Tibial nerve (tissue), 4 donors: ENCODE measurements at regions not wholly inside any gene's neighbourhood (a gene's known extent, or its start where the extent isn't known, plus 50 kb on each side); places are given as distances from the start of the nearest gene placed in this dataset.

Source experiments
- DNase-seq, 2 donors: peaks; one replicate each; pipeline ENCODE4 v3.0.0-alpha.2; 2019; ENCODE audit warnings: low spot score in 2 of 2
- H3K27ac ChIP-seq, 4 donors: fragments of 200-600 bp; sonication (generic) in 3 of 4; one replicate each; pipeline ENCODE4 v1.5.1; 2017 to 2019; ENCODE audit warnings: mild to moderate bottlenecking in 1 of 4
- H3K27me3 ChIP-seq, 2 donors: fragments of 200-600 bp; sonication (generic) in 1 of 2; one replicate each; pipeline versions ENCODE4 v1.5.1 to v1.6.0; 2017 to 2019
- H3K36me3 ChIP-seq, 3 donors: fragments of 200-600 bp; sonication (generic); one replicate each; pipeline ENCODE4 v1.5.1; 2018 to 2019
- H3K4me1 ChIP-seq, 4 donors: fragments of 200-600 bp; sonication (generic) in 3 of 4; one replicate each; pipeline ENCODE4 v1.5.1; 2017 to 2019
- H3K4me3 ChIP-seq, 4 donors: fragments of 200-600 bp; sonication (generic) in 3 of 4; one replicate each; pipeline ENCODE4 v1.5.1; 2017 to 2019; ENCODE audit warnings: mild to moderate bottlenecking in 1 of 4, moderate library complexity in 1 of 4
- H3K9me3 ChIP-seq, 4 donors: fragments of 200-600 bp; sonication (generic) in 3 of 4; one replicate each; pipeline ENCODE4 v1.5.1; 2017 to 2019
- EP300 ChIP-seq, 2 donors: sonication (generic); formaldehyde crosslinking; IDR thresholded peaks; one replicate each; pipeline ENCODE4 v1.6.1; 2017; ENCODE audit warnings: antibody characterized with exemption in 2 of 2, mild to moderate bottlenecking in 1 of 2
- POLR2A ChIP-seq, 2 donors: fragments of 450-650 bp; IDR thresholded peaks; one replicate each; pipeline ENCODE4 v1.6.1; 2017; ENCODE audit warnings: antibody characterized with exemption in 2 of 2, mild to moderate bottlenecking in 2 of 2, moderate library complexity in 2 of 2
- WGBS, 2 donors: methylation state at CpG; one replicate each; pipeline ENCODE4 v1.1.5; 2018; 5-methylcytosine and 5-hydroxymethylcytosine counted together
- TF ChIP-seq, protein P1 (sequence below), 5 experiments: fragments of 200-600 bp in 3 of 5; fragments of 450-650 bp in 2 of 5; sonication (generic) in 3 of 5; IDR thresholded peaks; one replicate each; pipeline ENCODE4 v1.5.1; 2016 to 2019; ENCODE audit warnings: antibody characterized with exemption in 5 of 5, mild to moderate bottlenecking in 3 of 5, moderate library complexity in 2 of 5

GRCh38 chr6:14622085-14622484 is 504.5 kb downstream of the CD83 start:
- WGBS, 2 donors = 32 to 42% methylated on average over 11 of the region's 11 CpGs
- no peaks in the 10 kb centered on the region for H3K27me3 ChIP-seq
- H3K36me3 ChIP-seq = no peaks in the 10 kb centered on the region
- peaks cover 0 to 21% (median 12%) of the 10 kb centered on the region in 4 donors for H3K4me1 ChIP-seq
- no peaks in the 10 kb centered on the region for H3K9me3 ChIP-seq
- no peak for TF ChIP-seq EP300 (IDR thresholded peaks at IDR 0.05)
- DNase-seq = no peak
- no peak overlapping the region for H3K4me3 ChIP-seq
- H3K27ac ChIP-seq = no peak overlapping the region

DNA sequence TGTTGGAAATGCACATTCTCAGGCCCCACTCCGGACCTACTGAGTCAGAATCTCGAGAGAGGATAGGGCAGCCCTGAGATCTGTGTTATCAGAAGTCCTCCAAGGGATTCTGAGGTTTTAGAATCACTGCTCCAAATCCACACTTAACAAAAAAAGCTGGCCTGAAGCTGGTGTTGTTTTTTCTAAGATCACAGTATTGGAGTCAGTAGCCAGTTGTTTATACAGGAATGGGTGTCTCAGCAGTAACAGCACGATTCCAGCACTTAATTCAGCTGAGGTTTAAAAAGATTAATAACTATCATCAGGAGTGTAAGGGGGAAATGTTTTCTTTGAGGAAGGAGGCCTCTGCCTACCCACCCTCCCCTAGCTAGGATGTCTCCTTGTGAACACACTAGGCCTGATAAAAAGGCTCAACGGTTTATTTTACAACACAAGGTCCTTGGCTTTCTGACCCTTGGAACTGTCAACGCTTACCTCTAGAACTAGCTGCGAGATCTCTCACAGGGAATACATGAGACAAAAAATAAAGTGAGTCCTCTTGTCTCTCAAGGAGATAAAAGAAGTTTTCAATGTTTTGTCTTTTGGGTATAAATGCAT is 505.4 kb downstream of the CD83 start:
- WGBS, 2 donors = 66 to 70% methylated on average over 6 of the region's 6 CpGs
- TF ChIP-seq EP300 (IDR thresholded peaks at IDR 0.05) (no peak), POLR2A (IDR thresholded peaks at IDR 0.05) (no peak)
- TF ChIP-seq, protein P1, sequence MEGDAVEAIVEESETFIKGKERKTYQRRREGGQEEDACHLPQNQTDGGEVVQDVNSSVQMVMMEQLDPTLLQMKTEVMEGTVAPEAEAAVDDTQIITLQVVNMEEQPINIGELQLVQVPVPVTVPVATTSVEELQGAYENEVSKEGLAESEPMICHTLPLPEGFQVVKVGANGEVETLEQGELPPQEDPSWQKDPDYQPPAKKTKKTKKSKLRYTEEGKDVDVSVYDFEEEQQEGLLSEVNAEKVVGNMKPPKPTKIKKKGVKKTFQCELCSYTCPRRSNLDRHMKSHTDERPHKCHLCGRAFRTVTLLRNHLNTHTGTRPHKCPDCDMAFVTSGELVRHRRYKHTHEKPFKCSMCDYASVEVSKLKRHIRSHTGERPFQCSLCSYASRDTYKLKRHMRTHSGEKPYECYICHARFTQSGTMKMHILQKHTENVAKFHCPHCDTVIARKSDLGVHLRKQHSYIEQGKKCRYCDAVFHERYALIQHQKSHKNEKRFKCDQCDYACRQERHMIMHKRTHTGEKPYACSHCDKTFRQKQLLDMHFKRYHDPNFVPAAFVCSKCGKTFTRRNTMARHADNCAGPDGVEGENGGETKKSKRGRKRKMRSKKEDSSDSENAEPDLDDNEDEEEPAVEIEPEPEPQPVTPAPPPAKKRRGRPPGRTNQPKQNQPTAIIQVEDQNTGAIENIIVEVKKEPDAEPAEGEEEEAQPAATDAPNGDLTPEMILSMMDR (IDR thresholded peaks at IDR 0.05) = no peak

DNA sequence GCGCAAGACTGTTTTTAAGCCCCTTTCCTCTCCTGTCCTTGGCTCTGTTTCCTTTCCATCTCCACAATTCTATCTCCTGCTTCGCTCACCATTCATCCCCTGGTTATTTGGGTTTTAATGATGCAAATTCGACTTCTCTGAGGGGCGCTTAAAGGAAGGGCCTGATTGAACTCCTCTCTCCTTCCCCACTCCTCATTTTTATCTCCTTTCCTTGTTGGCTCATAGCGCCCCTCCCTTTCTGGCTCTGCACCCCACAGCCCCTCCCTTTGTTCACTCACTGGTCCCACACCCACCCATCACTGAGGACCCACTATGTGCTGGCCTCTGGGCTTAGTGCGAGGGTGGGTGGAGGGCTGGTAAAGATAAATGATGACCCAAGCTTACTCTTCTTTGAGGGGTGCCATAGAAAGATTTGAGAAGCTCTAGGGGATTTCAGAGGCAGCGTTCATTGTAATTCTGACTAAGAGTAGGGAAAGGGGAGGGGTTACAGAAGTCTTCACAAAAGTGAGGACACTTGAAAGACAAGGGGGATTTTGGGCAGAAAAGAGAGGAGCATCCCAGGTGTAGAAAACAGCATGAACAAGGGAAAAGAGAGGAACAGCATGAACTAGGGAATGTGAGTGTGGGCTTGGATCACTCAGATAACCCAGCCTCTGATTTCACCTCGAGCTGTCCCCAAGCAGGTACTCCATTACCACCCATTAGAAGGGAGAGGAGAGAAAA is 507.8 kb downstream of the CD83 start:
- WGBS, 2 donors = 81 to 86% methylated on average over 8 of the region's 8 CpGs
- TF ChIP-seq, protein P1 (IDR thresholded peaks at IDR 0.05) = no peak
- TF ChIP-seq EP300 (IDR thresholded peaks at IDR 0.05) = no peak
- no peak for TF ChIP-seq POLR2A (IDR thresholded peaks at IDR 0.05)
- H3K27ac ChIP-seq = no peak overlapping the region
- peaks cover 0 to 21% (median 12%) of the 10 kb centered on the region in 4 donors for H3K4me1 ChIP-seq
- no peaks in the 10 kb centered on the region for H3K36me3 ChIP-seq
- H3K9me3 ChIP-seq = no peaks in the 10 kb centered on the region
- no peak overlapping the region for H3K4me3 ChIP-seq
- H3K27me3 ChIP-seq = no peaks in the 10 kb centered on the region
- no peak for DNase-seq

More for the DNA sequence above, 505.4 kb downstream of the CD83 start:
- peaks cover 0 to 21% (median 12%) of the 10 kb centered on the region in 4 donors for H3K4me1 ChIP-seq
- no peaks in the 10 kb centered on the region for H3K9me3 ChIP-seq
- H3K27ac ChIP-seq = no peak overlapping the region
- no peak for DNase-seq
- H3K27me3 ChIP-seq = no peaks in the 10 kb centered on the region
- no peak overlapping the region for H3K4me3 ChIP-seq
- H3K36me3 ChIP-seq = no peaks in the 10 kb centered on the region

DNA sequence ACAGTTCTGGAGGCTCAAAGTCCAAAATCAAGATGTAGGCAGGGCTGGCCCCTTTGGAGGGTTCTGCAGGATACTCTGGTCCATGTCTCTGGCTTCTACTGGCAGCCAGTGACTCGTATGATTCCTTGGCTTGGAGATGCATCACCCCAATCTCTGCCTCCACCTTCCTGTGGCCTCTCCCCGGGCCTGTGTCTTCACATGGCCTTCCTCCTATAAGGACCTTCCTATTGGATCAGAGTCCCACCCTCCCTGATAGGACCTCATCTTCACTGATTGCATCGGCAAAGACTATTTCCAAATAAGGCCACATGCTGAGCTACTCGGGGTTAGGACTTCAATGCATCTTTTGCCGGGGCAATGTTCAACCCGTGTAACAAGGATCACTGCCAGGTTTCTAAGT is 509.0 kb downstream of the CD83 start:
- Histone ChIP-seq H3K9me3 (no peaks in the 10 kb centered on the region), H3K4me3 (no peak overlapping the region), H3K27me3 (no peaks in the 10 kb centered on the region), H3K27ac (no peak overlapping the region), H3K4me1 (peaks cover 0 to 11% (median 9%) of the 10 kb centered on the region in 4 donors), H3K36me3 (no peaks in the 10 kb centered on the region)
- 80 to 88% methylated on average over 6 of the region's 6 CpGs for WGBS, 2 donors
- TF ChIP-seq, protein P1 (IDR thresholded peaks at IDR 0.05) = no peak
- TF ChIP-seq POLR2A (IDR thresholded peaks at IDR 0.05) (no peak), EP300 (IDR thresholded peaks at IDR 0.05) (no peak)
- no peak for DNase-seq

DNA sequence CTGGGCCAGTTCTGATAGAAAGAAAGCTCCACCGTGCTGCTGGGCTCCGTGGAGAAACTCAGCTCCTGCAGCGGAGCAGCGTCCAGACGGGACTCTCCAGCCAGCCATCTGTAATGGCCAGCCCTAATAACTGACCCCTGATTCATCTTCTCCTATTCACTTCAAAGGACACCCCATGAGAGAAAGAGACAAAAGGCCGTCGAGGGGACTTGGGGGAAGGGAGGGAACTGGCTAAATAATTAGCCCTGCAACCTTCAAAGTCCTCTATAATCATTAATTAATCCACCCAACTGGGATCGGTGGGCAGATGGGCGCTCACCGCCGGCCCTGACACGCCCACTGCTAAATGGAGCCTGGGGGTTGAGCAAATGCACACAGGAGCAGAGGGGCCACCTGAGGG is 512.4 kb downstream of the CD83 start:
- no peak for DNase-seq
- no peak for TF ChIP-seq POLR2A (IDR thresholded peaks at IDR 0.05)
- TF ChIP-seq, protein P1 (IDR thresholded peaks at IDR 0.05) = no peak
- TF ChIP-seq EP300 (IDR thresholded peaks at IDR 0.05) = no peak
- 53 to 56% methylated on average over 12 of the region's 12 CpGs for WGBS, 2 donors
- H3K27ac ChIP-seq = no peak overlapping the region
- no peaks in the 10 kb centered on the region for H3K27me3 ChIP-seq
- no peaks in the 10 kb centered on the region for H3K4me1 ChIP-seq
- no peak overlapping the region for H3K4me3 ChIP-seq
- H3K36me3 ChIP-seq = no peaks in the 10 kb centered on the region
- H3K9me3 ChIP-seq = no peaks in the 10 kb centered on the region
